HCT116 (cell line): ENCODE measurements at regions not wholly inside any gene's neighbourhood (a gene's known extent, or its start where the extent isn't known, plus 50 kb on each side); places are given as distances from the start of the nearest gene placed in this dataset.

Source experiments
- ATAC-seq: fragments of 200-7000 bp; cut with Tn5 transposase; 2 replicates; pipeline ENCODE4 v1.9.1; 2020; ENCODE audit warnings: mild to moderate bottlenecking, moderate library complexity
- BruUV-seq: library from RNA; stranded (reverse); fragments of 400-500 nt; replicated peaks from 2 replicates; lab custom pipeline; 2021; lab: Mats Ljungman, UMichigan
- CTCF ChIA-PET: fragments of 300-600 bp; sonication (Branson Sonifier 250); formaldehyde crosslinking; loops from one replicate; lab custom pipeline; 2021; ENCODE audit warnings: antibody characterized with exemption; lab: Charles Lee
- POLR2A ChIA-PET: fragments of 300-600, 350-600 bp; sonication (Branson Sonifier 250); formaldehyde crosslinking; loops from one replicate; lab custom pipeline; 2021; ENCODE audit warnings: antibody characterized with exemption; lab: Charles Lee
- RAD21 ChIA-PET, 2 experiments: fragments of 300-600 bp; sonication (Branson Sonifier 250); formaldehyde crosslinking; loops; one replicate each; lab custom pipeline; 2023; ENCODE audit warnings: low total read pairs in 2 of 2; ENCODE audit not compliant: uncharacterized antibody in 2 of 2, unreplicated experiment in 2 of 2, low non-redundant PET in 1 of 2; lab: Charles Lee
- DNase-seq: peaks from one replicate; pipeline ENCODE4 v3.0.0-alpha.2; 2010; ENCODE audit warnings: low read depth, low spot score
- H2AFZ ChIP-seq: fragments of 200-600 bp; shearing (Covaris generic), sonication (generic); 2 replicates; pipeline ENCODE4 v1.6.1; 2017; ENCODE audit warnings: low read depth, mixed run types, mixed read lengths, antibody characterized with exemption, low read length; ENCODE audit not compliant: poor library complexity, severe bottlenecking
- H3K27ac ChIP-seq: 2 replicates; pipeline ENCODE4 v1.5.1; 2012; ENCODE audit warnings: low read depth, low read length
- H3K27me3 ChIP-seq: fragments of 200-600 bp; sonication (generic); 2 replicates; pipeline ENCODE4 v1.6.1; 2016; ENCODE audit warnings: mixed run types, low read length, mixed read lengths; ENCODE audit not compliant: insufficient read depth
- H3K36me3 ChIP-seq, 2 experiments: fragments of 200-500 bp in 1 of 2; fragments of 200-600 bp in 1 of 2; sonication (Bioruptor generic) in 1 of 2; sonication (generic) in 1 of 2; 2 replicates each; pipeline versions ENCODE4 v1.5.1 to v1.6.1; 2014 to 2016; ENCODE audit warnings: low read length in 2 of 2, inconsistent platforms in 1 of 2, mixed read lengths in 1 of 2, mixed run types in 1 of 2; ENCODE audit not compliant: insufficient read depth in 2 of 2, control insufficient read depth in 1 of 2
- H3K4me1 ChIP-seq, 2 experiments: fragments of 200-600 bp in 1 of 2; sonication (generic) in 1 of 2; 2 replicates each; pipeline versions ENCODE4 v1.5.1 to v1.6.1; 2012 to 2017; ENCODE audit warnings: low read length in 2 of 2, inconsistent platforms in 1 of 2, mild to moderate bottlenecking in 1 of 2, mixed read lengths in 1 of 2, mixed run types in 1 of 2, moderate library complexity in 1 of 2; ENCODE audit not compliant: insufficient read depth in 2 of 2, control insufficient read depth in 1 of 2
- H3K4me2 ChIP-seq: fragments of 200-600 bp; sonication (generic); 2 replicates; pipeline ENCODE4 v1.6.1; 2017; ENCODE audit warnings: mixed run types, low read length, mixed read lengths
- H3K4me3 ChIP-seq, 2 experiments: fragments of 200-600 bp in 1 of 2; sonication (generic) in 1 of 2; replicated peaks in 1 of 2; 2 replicates each; pipeline ENCODE4 v1.5.1; 2011 to 2016; ENCODE audit warnings: low read length in 2 of 2, control low read depth in 1 of 2, low read depth in 1 of 2, mild to moderate bottlenecking in 1 of 2, mixed read lengths in 1 of 2, mixed run types in 1 of 2
- H3K79me2 ChIP-seq: fragments of 200-600 bp; sonication (generic); 2 replicates; pipeline ENCODE4 v1.6.1; 2017; ENCODE audit warnings: mild to moderate bottlenecking, mixed run types, low read length, moderate library complexity, mixed read lengths; ENCODE audit not compliant: insufficient read depth
- H3K9ac ChIP-seq: fragments of 200-600 bp; sonication (generic); 2 replicates; pipeline ENCODE4 v1.6.1; 2016; ENCODE audit warnings: low read length, mixed read lengths
- H3K9me2 ChIP-seq: fragments of 200-600 bp; sonication (generic), shearing (Covaris generic); 2 replicates; pipeline ENCODE4 v1.6.1; 2017; ENCODE audit warnings: mixed run types, mild to moderate bottlenecking, moderate library complexity; ENCODE audit not compliant: insufficient read depth
- H3K9me3 ChIP-seq, 2 experiments: fragments of 200-500 bp in 1 of 2; fragments of 200-600 bp in 1 of 2; sonication (Bioruptor generic) in 1 of 2; sonication (generic) in 1 of 2; 2 replicates each; pipeline ENCODE4 v1.6.1; 2014 to 2017; ENCODE audit warnings: low read length in 2 of 2, mixed read lengths in 2 of 2, inconsistent platforms in 1 of 2, low read depth in 1 of 2, mild to moderate bottlenecking in 1 of 2, mixed run types in 1 of 2, moderate library complexity in 1 of 2; ENCODE audit not compliant: control insufficient read depth in 1 of 2, insufficient read depth in 1 of 2
- H4K20me1 ChIP-seq: fragments of 200-600 bp; sonication (generic), shearing (Covaris generic); 2 replicates; pipeline ENCODE4 v1.6.1; 2017; ENCODE audit warnings: mixed run types, mild to moderate bottlenecking, moderate library complexity; ENCODE audit not compliant: insufficient read depth
- ATF3 ChIP-seq: IDR thresholded peaks from 2 replicates; pipeline ENCODE4 v1.6.1; 2012
- CBX3 ChIP-seq: IDR thresholded peaks from 2 replicates; pipeline ENCODE4 v1.6.1; 2012; ENCODE audit warnings: low read depth
- CEBPB ChIP-seq: IDR thresholded peaks from 2 replicates; pipeline ENCODE4 v1.6.1; 2012; ENCODE audit warnings: low read depth
- EZH2 ChIP-seq: fragments of 200-600 bp; sonication (generic); IDR thresholded peaks from 2 replicates; pipeline ENCODE4 v1.6.1; 2017; ENCODE audit warnings: antibody characterized with exemption, mixed run types
- EZH2phosphoT487 ChIP-seq: fragments of 200-600 bp; IDR thresholded peaks from 2 replicates; pipeline ENCODE4 v1.6.1; 2018; ENCODE audit warnings: antibody characterized with exemption, borderline replicate concordance
- JUND ChIP-seq: IDR thresholded peaks from 2 replicates; pipeline ENCODE4 v1.6.1; 2012
- POLR2A ChIP-seq: IDR thresholded peaks from 2 replicates; pipeline ENCODE4 v1.7.0; 2011; ENCODE audit warnings: borderline replicate concordance; ENCODE audit not compliant: insufficient read depth, insufficient read length; ENCODE audit errors: extremely low read depth
- POLR2AphosphoS5 ChIP-seq: IDR thresholded peaks from 2 replicates; pipeline ENCODE4 v1.6.1; 2011; ENCODE audit warnings: mild to moderate bottlenecking, low read depth, low read length, moderate library complexity
- RAD21 ChIP-seq: IDR thresholded peaks from 2 replicates; pipeline ENCODE4 v1.6.1; 2012; ENCODE audit warnings: low read depth, mild to moderate bottlenecking
- SP1 ChIP-seq: IDR thresholded peaks from 2 replicates; pipeline ENCODE4 v1.6.1; 2012; ENCODE audit warnings: low read depth
- SRF ChIP-seq: IDR thresholded peaks from 2 replicates; pipeline ENCODE4 v1.6.1; 2012; ENCODE audit warnings: low read depth
- YY1 ChIP-seq: IDR thresholded peaks from 2 replicates; pipeline ENCODE4 v1.6.1; 2011; ENCODE audit warnings: low read length, low read depth, moderate library complexity, mild to moderate bottlenecking; ENCODE audit not compliant: insufficient replicate concordance; ENCODE audit errors: extremely low read depth
- ZBTB33 ChIP-seq: IDR thresholded peaks from 2 replicates; pipeline ENCODE4 v1.6.1; 2011; ENCODE audit warnings: mild to moderate bottlenecking, low read length, moderate library complexity; ENCODE audit not compliant: insufficient replicate concordance; ENCODE audit errors: extremely low read depth
- ZFX ChIP-seq: fragments of 450-650 bp; IDR thresholded peaks from 2 replicates; pipeline ENCODE4 v1.6.1; 2017
- ZNF274 ChIP-seq: fragments of 200-500 bp; sonication (Bioruptor generic); IDR thresholded peaks from 2 replicates; pipeline ENCODE4 v1.6.1; 2014; ENCODE audit warnings: mild to moderate bottlenecking, low read depth, low read length, inconsistent platforms
- intact Hi-C: fragments of 100-400 bp; cut with micrococcal nuclease; formaldehyde crosslinking; loops from 2 replicates; pipeline ENCODE4 v1.10.0; 2022
- TF ChIP-seq, protein P1 (sequence below): IDR thresholded peaks from 2 replicates; pipeline ENCODE4 v1.6.1; 2012

DNA sequence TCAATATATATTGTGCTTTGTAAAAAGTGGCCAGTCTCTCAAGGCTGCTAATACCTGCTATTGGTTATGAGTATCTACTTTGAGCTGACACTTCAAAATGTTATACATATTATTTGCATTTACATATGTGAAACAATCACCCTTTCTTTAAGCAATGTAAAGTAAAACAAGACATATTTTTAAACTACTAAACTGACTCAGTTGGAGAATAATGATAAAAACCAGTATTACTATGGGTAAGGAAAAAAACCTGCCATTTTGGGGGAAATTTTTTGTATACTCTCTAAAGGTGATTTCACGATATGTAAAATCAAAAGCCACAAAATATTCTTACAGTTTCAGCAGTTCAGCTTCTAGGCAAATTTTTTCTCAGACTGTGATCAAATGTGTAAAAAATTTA lies 232.3 kb downstream of the PRL start:
- no peaks in the 10 kb centered on the region for H3K4me1 ChIP-seq
- POLR2A ChIA-PET: no interaction called here
- no peak overlapping the region for H3K27ac ChIP-seq
- intact Hi-C loops: no loop called here
- no peaks in the 10 kb centered on the region for H3K9me2 ChIP-seq
- H3K4me3 ChIP-seq: no peak overlapping the region
- RAD21 ChIA-PET: no interaction called here
- H2AFZ ChIP-seq: no peak overlapping the region
- no peak overlapping the region for H3K4me2 ChIP-seq
- H3K9ac ChIP-seq: no peak overlapping the region
- BruUV-seq: no TSS peak
- H3K9me3 ChIP-seq: no peaks in the 10 kb centered on the region
- no peaks in the 10 kb centered on the region for H3K27me3 ChIP-seq
- CTCF ChIA-PET: no interaction called here
- H3K36me3 ChIP-seq: no peaks in the 10 kb centered on the region
- DNase-seq (no peak), ATAC-seq (no peak)
- no peaks in the 10 kb centered on the region for H3K79me2 ChIP-seq
- TF ChIP-seq POLR2A: no peak
- no peak for TF ChIP-seq ZBTB33
- TF ChIP-seq, protein P1, sequence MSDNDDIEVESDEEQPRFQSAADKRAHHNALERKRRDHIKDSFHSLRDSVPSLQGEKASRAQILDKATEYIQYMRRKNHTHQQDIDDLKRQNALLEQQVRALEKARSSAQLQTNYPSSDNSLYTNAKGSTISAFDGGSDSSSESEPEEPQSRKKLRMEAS: no peak
- no peaks in the 10 kb centered on the region for H4K20me1 ChIP-seq

DNA sequence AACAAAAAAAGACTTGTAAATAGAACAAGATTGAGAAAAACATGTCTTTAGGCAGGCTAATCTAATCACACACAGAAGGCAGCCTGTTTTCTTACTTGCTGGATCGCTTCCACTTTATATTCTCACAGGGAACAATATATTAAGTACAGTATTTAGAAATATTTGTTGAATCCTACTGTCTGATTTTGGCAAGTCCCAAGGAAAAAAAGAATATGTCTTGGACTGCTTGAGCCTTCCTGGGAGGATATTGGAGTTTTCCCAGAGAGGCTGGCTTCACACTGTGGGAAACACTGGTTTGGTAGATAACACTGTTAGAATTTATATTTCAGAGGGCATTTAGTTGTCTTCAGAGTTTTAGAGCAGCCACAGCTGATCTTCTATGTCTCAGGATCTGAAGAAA lies 229.7 kb downstream of the PRL start:
- DNase-seq: no peak
- H3K27ac ChIP-seq: no peak overlapping the region
- no peak overlapping the region for H3K9ac ChIP-seq
- no peak for ATAC-seq
- H3K4me1 ChIP-seq: no peaks in the 10 kb centered on the region
- H3K27me3 ChIP-seq: no peaks in the 10 kb centered on the region
- no peaks in the 10 kb centered on the region for H3K36me3 ChIP-seq
- no peaks in the 10 kb centered on the region for H3K9me2 ChIP-seq
- no peak overlapping the region for H2AFZ ChIP-seq
- H3K9me3 ChIP-seq: no peaks in the 10 kb centered on the region
- no peak for TF ChIP-seq JUND
- no peak for TF ChIP-seq POLR2AphosphoS5
- no peak for TF ChIP-seq RAD21
- TF ChIP-seq ZNF274: no peak
- no peak for TF ChIP-seq ATF3
- no peak for TF ChIP-seq ZFX
- no peak for TF ChIP-seq POLR2A
- TF ChIP-seq SRF: no peak
- TF ChIP-seq EZH2: no peak
- no peak for TF ChIP-seq CBX3
- no peak for TF ChIP-seq YY1
- no peak for TF ChIP-seq CEBPB
- TF ChIP-seq EZH2phosphoT487: no peak
- no peak for TF ChIP-seq SP1
- TF ChIP-seq, all 23 proteins: peak for 0
- RAD21 ChIA-PET: no interaction called here
- Histone ChIP-seq H3K79me2 (no peaks in the 10 kb centered on the region), H4K20me1 (no peaks in the 10 kb centered on the region), H3K4me2 (no peak overlapping the region), H3K4me3 (no peak overlapping the region)
- intact Hi-C loops: no loop called here
- POLR2A ChIA-PET: no interaction called here
- CTCF ChIA-PET: no interaction called here
- BruUV-seq: no TSS peak
